GM18909 (cell line): ENCODE measurements at regions not wholly inside any gene's neighbourhood (a gene's known extent, or its start where the extent isn't known, plus 50 kb on each side); places are given as distances from the start of the nearest gene placed in this dataset.

Source experiments
- ATAC-seq: cut with Tn5 transposase; IDR thresholded peaks from one replicate; pipeline ENCODE4 v1.9.1; 2021; ENCODE audit warnings: mild to moderate bottlenecking; ENCODE audit not compliant: unreplicated experiment, poor library complexity

- ATAC-seq, result no peak
Measured at GRCh38 chr19:34305221-34306083, 51.1 kb downstream of the GARRE1 start.

GRCh38 chr19:34306213-34306661 is 51.9 kb downstream of the GARRE1 start:
- no peak for ATAC-seq

GRCh38 chr19:34306824-34307223 is 52.5 kb downstream of the GARRE1 start:
- no peak for ATAC-seq

- ATAC-seq, result no peak
Measured at GRCh38 chr19:34308381-34309367, 54.3 kb downstream of the GARRE1 start.

- no peak for ATAC-seq
Measured at GRCh38 chr19:34309368-34310138, 55.2 kb downstream of the GARRE1 start.

GRCh38 chr19:34310494-34310981 is 54.5 kb upstream of the GPI start:
- no peak for ATAC-seq

GRCh38 chr19:34313188-34313587 is 51.8 kb upstream of the GPI start:
- ATAC-seq, result no peak

GRCh38 chr19:34314437-34315313 is 50.3 kb upstream of the GPI start:
- ATAC-seq, result peak; percentile 78
